Mucosa of gallbladder (tissue), 1 donor: ENCODE measurements at regions not wholly inside any gene's neighbourhood (a gene's known extent, or its start where the extent isn't known, plus 50 kb on each side); places are given as distances from the start of the nearest gene placed in this dataset.

Experiments used
- DNase-seq: peaks from one replicate; pipeline ENCODE4 v3.0.0-alpha.2; 2020; ENCODE audit warnings: low spot score
- donor health status: DM: no; HTN: no; CAD: no.

DNA sequence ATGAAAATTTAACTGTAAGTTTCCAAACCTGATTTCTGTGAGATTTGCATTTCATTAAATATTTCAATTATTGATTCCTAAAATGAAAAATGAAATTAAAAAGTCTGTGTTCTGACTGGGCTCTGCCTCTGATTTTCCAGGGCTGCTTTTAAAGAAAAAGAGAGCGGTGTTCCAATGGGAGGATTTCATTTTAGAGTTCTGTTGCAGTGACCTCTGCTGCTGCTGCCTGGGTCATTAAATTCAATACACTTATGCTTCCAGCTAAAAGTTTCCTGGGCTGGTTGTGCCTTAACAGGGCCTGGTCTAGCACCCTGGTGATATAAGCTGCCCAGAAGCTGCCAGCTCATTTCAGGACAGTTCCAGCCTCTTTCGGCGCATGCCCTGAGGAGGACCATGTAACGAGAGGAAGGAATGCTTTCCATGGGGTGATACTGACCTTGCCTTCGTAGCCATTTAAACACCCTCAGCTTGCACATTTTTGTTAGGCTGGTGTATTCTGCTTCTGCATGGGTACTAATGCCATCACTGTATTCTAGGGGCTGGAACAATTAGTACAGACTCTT, 93.3 kb downstream of the TMEM174 start:
- no peak for DNase-seq

DNA sequence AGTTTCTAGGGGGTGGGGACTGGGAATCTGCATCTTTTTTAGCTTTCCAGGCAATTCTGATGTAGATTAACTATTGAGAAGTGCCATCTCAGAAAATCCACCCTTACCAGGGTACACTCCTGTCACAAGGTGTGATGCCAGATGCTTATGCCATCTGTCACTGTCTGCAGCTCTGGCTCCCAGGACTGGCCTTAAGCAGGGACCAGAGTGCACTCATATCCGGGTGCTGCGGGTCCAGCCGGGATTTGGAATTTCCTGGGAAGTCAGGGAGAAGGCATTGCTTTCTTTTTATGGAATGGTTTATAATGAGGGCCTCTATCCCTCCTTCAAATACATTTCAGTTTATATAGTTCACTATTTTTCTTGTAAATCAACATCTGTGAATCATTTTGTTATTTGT, 92.6 kb downstream of the TMEM174 start:
- DNase-seq = no peak

GRCh38 chr5:73264631-73265030, 91.6 kb downstream of the TMEM174 start:
- DNase-seq = no peak

DNA sequence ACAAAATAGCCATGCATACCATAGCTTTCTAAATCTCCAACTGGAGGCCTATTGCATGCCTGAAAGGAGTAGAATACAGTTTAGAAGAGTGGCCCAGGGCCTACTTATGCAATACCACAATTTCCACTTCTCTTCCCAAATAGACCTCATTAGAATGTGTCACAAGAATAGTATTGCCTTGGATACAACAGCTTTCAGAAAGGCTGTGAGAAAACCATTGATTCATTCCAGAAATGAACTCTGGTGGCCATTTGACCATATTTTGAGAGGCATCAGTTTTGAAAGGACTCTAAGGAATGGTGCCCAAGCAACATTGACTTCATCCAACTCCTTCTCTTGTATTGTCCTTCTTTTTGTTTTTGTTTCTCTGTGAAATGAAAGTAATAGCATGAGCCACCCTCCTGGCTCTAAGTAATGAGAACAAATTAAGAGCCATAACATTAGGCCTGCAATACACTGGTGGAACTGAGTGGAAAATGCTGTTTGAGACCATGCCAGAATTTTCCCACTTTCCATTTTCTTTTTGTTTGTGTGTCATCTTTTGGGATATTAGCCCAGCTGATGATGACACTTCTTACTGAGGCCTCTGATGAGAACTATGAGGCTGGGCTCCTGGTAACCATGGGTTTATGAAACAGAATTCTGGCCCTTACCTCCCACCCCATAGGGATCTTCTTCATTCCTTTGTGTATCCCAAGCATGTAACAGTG, 90.2 kb downstream of the TMEM174 start:
- no peak for DNase-seq

DNA sequence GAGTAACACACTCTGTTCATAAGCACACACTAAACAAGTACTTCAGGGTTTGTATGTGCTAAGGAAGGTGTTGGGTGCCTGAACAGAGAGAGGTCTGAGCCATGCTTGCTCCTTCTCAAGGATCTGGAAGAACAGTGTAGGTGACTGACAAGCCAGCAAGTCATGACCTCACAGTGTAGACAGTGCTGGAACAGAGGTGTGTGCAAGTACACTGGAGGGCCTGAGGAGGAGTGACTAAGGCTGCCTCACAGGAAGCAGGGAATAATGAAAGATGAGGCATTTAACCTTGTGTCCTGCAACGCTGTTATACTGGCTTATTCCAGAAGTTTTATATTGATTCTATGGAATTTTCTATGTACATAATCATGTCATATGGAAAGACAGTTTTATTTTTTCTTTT, 83.9 kb downstream of the TMEM174 start:
- DNase-seq = no peak

GRCh38 chr5:73256462-73256861, 83.5 kb downstream of the TMEM174 start:
- DNase-seq = no peak

DNA sequence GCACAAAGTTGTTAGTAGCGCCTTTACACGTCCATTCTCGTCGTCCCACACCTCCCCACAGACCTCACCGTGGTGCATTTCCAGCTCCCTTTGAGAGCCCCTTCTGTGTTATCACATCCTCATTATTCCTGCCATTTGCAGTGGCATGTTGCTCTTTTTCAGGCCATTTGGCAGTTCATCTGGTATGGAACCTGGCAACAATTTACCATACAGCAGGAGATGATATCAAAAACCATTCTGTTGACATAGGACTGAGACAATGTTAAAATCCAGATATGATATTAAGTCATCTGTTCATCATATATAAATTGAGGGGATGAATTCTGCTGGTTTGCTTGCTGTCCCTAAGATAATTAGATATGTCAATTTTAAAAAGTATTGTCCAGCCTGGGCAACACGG, 83.0 kb downstream of the TMEM174 start:
- no peak for DNase-seq

DNA sequence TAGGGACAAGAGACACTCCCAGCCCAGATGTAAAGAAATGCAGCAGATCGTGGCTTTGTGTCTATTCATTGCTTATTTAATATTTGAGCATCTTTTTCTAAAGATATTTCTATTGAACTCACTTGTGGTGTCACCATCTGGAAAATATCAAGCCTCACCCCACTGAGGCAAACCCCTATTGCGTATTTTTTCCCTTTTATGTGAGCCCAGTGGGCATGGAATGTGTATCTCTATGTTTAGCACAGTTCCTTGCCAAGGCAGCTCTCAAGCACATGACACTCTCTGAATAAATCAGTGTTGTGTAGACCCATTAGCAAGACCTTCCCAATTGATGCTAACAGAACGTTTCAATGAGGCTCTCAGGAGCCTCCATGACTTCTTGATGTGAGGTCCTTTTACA, 81.6 kb downstream of the TMEM174 start:
- DNase-seq = no peak

DNA sequence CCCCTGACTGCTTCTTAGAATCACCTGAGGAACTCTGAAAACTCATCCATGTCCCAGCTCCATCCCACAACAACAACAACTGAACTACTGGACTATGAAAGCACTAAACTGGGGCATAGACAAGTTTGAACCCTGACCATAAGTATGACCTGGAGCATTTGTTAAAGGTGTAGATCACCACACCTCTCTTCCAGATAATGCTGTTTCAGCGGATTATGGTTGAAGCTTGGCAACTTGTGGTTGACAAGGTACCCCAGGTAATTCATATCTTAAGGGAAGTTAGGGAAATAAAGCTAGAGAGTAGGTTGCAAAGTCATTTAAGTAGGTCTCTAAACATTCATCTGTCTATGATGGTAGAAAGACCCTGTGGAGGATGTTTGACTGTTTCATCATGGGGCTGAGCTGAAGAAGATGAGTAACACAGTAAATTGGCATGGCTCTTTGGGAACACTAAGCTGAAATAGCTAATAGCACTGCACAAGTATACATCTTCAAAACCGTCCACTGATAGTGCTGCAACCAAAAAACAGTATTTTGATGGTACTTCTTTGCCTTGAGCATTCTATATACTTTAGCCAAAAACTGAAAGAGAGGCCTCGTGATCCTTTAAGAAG, 80.2 kb downstream of the TMEM174 start:
- DNase-seq = no peak

- DNase-seq = no peak
Measured at GRCh38 chr5:73250645-73251044, 77.7 kb downstream of the TMEM174 start.

GRCh38 chr5:73242735-73243134, 69.7 kb downstream of the TMEM174 start:
- DNase-seq = no peak

DNA sequence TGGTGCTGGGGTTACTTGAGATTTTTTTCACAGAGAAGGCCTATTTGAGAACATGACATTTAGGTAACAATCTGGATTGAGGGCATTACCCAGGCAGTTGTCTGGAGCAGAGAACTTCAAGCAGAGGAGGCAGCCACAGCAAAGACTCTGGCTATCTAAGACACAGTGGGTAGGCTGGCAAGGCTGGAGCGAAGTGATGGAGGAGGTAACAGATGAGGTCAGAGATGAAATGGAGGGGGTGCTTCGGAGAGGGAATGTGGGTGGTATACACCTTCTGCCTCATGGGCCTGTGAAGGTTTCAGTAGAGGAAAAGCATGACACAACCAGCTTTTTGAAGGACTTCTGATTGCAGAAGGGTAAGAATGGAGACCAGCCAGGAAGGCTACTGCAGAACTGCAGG, 65.9 kb downstream of the TMEM174 start:
- no peak for DNase-seq

GRCh38 chr5:73236541-73237128, 63.6 kb downstream of the TMEM174 start:
- DNase-seq = no peak

- DNase-seq = no peak
Measured at GRCh38 chr5:73234204-73234555, 61.2 kb downstream of the TMEM174 start.

DNA sequence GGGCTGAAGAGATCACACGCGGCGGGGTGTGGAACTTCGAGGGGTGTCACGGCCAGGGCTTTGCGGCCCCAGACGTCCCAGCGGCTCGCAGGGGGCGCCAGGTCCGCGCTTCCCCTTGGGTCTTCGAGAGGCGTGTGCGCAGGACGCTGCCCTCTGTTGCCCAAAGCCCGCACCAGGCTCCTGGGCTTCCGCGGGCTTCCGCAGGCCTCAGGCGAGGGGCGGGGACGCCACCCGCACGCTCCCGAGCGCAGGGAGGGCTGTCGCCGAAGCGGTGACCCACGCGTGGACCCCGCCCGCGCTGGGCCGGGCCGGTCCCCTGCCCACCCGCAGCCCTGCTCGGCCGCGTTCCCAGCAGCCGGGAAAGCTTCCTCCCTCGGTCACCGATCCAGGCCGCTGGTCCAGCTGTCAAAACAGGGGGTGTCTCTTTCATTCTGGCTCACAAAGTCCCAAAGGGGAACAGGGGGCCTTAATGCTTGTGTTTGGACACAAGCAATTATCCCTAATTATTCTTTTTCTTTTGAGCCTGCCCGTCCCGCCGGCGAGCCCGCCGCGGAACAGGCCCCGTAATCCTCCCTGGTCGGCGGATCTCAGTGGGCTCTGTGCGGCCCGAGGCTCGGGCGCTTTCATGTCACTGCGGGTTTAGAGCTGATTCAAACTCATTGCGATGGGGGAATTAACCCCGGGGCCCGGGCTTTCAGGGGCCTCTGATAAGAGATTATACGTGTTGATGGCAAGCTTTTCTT, 60.6 kb downstream of the TMEM174 start:
- DNase-seq = no peak

DNA sequence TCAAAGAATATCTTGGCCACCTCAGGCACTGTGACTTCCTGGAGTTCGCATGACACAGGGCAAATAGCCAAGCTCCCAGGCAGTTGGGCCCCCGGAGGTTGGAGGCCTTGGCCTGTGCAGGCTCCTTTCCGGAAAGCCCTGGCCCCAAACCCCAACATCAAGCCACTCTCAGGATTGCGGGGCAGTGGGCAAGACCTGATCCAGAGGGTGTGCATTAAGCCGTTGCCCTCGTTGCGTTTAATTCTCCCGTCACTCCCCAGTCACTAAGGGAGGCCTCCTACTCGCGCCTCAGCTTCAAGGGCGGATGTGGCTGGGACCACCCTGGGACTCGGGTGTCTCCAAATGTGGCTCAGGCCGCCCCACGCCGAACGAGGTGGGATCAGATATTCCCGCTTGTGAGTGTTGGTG, 60.1 kb downstream of the TMEM174 start:
- DNase-seq = no peak

DNA sequence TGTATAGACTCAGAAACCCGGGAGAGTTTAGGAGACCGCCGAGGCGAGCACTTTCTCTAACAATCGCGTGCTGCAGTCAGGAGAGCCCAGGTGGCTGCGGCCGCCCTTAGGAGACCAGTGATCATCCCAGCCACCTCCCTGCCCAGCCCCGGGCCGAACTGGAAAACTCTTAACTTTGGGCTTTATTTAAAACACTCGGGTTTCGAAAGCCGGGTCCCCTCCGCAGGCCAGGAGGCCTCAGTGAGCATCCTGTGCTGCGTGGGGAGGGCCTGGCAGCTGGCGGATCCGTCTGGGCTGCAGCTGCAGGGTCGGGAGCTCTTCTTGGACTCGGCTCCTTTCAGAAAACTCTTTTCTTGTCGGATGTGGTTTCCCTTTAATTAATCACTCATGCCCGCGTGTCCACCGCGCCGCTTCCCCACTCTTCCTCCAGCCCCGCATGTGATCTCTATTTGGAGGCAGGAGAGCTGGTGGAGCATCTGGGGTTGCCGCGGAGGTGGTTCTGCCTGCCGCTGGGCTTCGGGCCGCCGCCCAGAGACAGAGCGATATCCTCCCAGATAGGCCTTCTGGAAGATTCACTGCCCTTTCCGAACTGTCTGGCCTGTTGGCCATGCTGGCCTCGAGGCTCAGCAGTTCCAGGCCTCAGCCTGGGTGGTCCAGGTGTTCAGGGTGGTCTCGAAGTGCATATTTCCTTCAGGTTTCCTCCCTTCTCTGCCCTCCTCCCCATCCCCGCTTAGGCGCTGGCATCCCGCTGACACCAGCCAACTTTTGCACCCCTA, 59.5 kb downstream of the TMEM174 start:
- no peak for DNase-seq

- DNase-seq = no peak
Measured at GRCh38 chr5:73231246-73231778, 58.3 kb downstream of the TMEM174 start.

DNA sequence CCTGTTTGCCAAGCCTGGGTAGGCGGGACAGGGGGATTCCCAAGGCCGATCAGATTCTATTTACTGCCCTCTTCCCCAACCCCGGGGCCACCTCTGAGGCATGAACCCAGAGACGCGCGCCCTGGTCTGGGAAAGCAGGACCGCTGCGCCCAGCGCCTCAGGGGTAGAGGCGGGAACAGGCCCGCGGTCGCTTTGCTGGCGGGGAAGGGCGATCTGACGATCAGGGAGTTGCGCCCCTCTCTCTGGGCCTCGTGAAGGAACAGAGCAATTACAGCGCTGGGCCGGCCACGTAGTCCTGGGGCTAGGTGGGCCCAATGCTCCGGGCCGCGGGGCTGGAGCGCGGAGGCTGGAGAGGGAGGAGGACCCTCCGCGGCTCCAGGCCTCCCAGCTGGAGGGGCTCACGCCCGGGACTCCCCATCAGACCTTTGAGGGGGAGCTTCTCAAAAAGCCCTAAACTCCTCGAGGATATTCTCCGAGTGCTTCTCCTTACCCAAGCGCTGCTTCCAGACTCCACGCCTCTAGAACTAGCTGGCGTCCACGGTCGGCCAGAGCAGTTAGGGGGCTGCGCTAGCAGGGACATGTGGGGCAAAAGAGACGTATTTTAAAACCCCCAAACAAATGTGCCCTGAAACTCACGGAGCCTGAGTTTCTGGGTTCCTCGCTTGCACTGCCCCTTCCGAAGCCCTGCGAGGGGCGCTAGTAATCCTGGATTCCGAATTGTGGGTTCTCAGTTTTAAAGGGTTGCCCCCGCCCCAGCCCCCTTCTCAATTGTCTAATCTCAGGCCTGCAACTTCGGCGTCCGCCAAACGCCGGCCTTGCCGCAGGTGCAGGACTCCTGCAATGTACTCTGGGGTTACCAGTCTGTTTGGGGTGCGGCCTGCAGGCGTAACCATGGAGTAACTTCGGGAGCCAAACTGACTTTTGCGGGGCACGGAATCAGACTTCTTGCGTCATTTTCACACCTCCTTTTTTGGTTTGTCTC, 57.6 kb downstream of the TMEM174 start:
- no peak for DNase-seq

DNA sequence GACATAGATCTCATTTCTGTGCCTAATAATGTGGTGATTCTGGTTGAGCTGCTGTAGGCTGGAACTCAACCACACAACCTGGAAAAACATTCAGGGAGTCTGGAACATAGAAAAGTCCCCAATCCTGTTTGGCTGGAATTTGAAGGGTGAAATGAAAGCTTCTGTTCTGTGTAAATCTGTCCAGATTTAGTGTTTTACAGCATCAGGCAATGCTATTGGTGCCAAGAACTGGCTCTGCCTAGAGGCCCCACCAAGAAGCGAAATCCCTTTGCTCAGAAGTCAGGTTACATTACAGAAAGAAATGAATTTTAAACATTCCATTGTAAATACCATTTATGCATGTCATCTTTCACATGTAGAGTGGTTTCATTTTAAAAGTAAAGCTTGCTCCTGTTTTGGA, 56.3 kb downstream of the TMEM174 start:
- DNase-seq = no peak
